ENCODE measurements at regions not wholly inside any gene's neighbourhood (a gene's known extent, or its start where the extent isn't known, plus 50 kb on each side); places are given as distances from the start of the nearest gene placed in this dataset.

DNA sequence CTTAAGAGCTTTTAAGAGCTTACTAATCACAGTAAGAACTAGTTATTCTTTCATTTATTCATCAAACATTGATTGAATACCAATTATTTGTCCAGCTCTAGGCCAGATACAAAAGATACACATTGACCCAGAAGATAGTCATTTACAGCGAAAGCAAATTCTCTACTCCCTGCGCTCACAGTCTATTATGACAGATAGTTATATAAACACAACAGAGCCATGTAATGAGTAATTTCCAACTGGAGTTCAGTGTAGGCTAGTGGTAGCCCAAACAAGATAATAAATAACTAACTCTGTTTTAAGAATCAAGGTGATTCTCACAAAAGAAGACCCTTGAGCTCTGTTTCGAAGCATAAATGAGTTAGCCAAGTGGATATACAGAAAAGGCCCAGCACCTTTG lies 397.8 kb upstream of the TLE4 start:
- Histone ChIP-seq H3K36me3 (no peaks in the 10 kb centered on the region), H3K9me3 (peaks cover 0 to 15% (median 0%) of the 10 kb centered on the region in 4 donors), H3K4me3 (no peak overlapping the region), H3K27me3 (no peaks in the 10 kb centered on the region), H3K4me1 (no peaks in the 10 kb centered on the region), H3K27ac (no peak overlapping the region)
- TF ChIP-seq POLR2A (IDR thresholded peaks at IDR 0.05) (no peak), EP300 (IDR thresholded peaks at IDR 0.05) (no peak)
- TF ChIP-seq, protein P1, sequence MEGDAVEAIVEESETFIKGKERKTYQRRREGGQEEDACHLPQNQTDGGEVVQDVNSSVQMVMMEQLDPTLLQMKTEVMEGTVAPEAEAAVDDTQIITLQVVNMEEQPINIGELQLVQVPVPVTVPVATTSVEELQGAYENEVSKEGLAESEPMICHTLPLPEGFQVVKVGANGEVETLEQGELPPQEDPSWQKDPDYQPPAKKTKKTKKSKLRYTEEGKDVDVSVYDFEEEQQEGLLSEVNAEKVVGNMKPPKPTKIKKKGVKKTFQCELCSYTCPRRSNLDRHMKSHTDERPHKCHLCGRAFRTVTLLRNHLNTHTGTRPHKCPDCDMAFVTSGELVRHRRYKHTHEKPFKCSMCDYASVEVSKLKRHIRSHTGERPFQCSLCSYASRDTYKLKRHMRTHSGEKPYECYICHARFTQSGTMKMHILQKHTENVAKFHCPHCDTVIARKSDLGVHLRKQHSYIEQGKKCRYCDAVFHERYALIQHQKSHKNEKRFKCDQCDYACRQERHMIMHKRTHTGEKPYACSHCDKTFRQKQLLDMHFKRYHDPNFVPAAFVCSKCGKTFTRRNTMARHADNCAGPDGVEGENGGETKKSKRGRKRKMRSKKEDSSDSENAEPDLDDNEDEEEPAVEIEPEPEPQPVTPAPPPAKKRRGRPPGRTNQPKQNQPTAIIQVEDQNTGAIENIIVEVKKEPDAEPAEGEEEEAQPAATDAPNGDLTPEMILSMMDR (IDR thresholded peaks at IDR 0.05): no peak
- WGBS, 2 donors: 96 to 97% methylated on average over 3 of the region's 3 CpGs
- DNase-seq (ENCODE audit: low spot score in 2 of 2): no peak

DNA sequence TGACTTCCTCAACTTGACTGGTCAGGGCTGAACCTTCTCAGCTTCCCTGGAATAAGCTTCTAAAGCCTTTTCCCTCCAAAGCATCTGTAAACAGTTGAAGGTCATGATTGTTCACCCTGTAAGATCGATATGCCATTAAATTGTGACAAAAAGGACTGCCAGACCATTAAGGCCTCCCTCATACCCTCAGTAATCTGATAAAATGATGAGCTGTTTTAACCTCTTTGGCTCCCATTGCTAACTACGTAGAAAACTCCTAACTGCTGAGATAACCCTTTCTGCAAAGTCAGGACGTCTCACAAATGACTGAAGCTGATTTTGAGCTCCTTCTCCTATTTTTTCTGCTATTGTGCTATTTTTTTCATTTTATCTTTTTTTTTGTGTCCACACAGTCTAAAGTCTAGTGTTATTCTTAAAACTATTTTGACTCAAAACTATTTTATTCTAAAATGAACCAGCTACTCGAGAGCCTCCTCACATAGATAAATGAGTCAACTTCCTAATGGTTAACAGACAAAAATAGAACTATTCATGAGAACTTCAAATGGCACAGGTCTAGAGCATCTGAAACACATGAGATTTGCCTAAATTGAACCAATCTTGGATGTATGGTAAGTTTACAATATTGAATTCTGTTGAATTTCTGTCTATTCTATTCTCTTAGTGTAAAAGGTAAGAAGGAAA lies 395.6 kb upstream of the TLE4 start:
- H3K27me3 ChIP-seq: no peaks in the 10 kb centered on the region
- 33 to 39% methylated on average over 4 of the region's 4 CpGs for WGBS, 2 donors
- no peak overlapping the region for H3K27ac ChIP-seq
- peaks cover 0 to 2% (median 0%) of the 10 kb centered on the region in 4 donors for H3K9me3 ChIP-seq
- H3K4me3 ChIP-seq: no peak overlapping the region
- TF ChIP-seq POLR2A (IDR thresholded peaks at IDR 0.05) (no peak), EP300 (IDR thresholded peaks at IDR 0.05) (no peak)
- TF ChIP-seq, protein P1 (IDR thresholded peaks at IDR 0.05): no peak
- H3K36me3 ChIP-seq: no peaks in the 10 kb centered on the region
- H3K4me1 ChIP-seq: no peaks in the 10 kb centered on the region
- DNase-seq (ENCODE audit: low spot score in 2 of 2): no peak

DNA sequence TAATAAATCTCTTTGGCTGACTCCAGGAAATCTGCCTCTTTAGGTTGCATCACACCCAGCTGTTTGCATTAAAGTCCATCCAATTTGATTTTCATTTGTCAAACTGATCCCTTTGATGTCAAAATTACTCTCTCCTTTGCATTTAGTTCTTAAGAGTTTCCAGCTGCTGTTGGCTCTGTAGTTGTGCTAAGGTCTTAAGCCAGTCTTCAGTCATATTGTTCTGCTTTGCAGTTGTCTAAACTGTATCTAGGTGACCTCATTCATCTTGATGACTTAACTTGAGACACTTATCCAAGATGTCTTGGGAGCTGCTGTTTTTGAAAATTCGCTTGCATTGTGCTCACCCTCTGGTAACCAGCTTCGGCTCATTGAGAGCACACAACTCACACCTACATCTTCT lies 386.9 kb upstream of the TLE4 start:
- Histone ChIP-seq H3K9me3 (no peaks in the 10 kb centered on the region), H3K36me3 (no peaks in the 10 kb centered on the region), H3K27me3 (no peaks in the 10 kb centered on the region), H3K4me1 (no peaks in the 10 kb centered on the region), H3K27ac (no peak overlapping the region), H3K4me3 (no peak overlapping the region)
- WGBS, 2 donors: 54 to 78% methylated on average over 2 of the region's 2 CpGs
- DNase-seq (ENCODE audit: low spot score in 2 of 2): no peak
- TF ChIP-seq POLR2A (IDR thresholded peaks at IDR 0.05) (no peak), EP300 (IDR thresholded peaks at IDR 0.05) (no peak)
- TF ChIP-seq, protein P1 (IDR thresholded peaks at IDR 0.05): no peak

DNA sequence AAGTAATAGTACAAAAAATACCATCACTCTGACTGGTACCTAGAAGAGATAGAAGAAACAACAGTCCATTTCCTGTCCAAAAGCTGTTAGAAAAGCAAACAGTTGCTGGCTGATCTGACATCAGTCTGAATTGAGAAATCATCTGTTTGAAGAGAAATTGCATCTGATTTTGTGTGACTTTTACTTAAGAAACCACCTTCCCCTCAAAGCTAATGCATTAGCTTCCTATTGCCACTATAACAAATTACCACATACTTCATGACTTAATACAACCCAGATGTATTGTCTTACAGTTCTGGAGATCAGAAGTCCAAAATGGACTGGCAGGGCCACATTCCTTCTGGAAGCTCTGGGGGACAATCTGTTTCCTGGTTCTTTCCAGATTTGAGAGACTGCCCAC lies 385.9 kb upstream of the TLE4 start:
- no peak for DNase-seq (ENCODE audit: low spot score in 2 of 2)
- TF ChIP-seq POLR2A (IDR thresholded peaks at IDR 0.05) (no peak), EP300 (IDR thresholded peaks at IDR 0.05) (no peak)
- TF ChIP-seq, protein P1 (IDR thresholded peaks at IDR 0.05): no peak
- no peaks in the 10 kb centered on the region for H3K36me3 ChIP-seq
- no peak overlapping the region for H3K27ac ChIP-seq
- no peaks in the 10 kb centered on the region for H3K27me3 ChIP-seq
- H3K4me1 ChIP-seq: no peaks in the 10 kb centered on the region
- H3K9me3 ChIP-seq: no peaks in the 10 kb centered on the region
- no peak overlapping the region for H3K4me3 ChIP-seq

DNA sequence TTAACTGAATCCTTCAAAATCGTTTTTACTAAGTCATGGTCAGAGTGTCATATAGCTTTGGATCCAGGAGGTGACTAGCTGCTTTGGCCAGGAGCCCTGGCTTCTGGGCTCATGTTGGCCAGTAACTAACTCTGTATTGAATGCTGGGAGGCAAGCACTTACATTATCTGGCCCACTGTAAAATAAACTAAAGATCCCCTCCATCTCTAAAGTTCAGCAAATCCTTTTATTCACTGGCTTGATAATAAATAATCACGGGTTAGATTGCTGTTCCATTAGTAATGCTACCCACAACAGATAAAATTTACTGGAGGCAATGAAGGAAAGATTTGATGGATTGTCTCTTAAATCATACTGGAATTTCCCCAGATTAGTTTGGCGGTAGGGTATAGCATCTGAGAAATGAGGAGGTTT lies 382.2 kb upstream of the TLE4 start:
- 70 to 78% methylated on average over 3 of the region's 3 CpGs for WGBS, 2 donors
- H3K27ac ChIP-seq: no peak overlapping the region
- no peak for DNase-seq (ENCODE audit: low spot score in 2 of 2)
- H3K27me3 ChIP-seq: no peaks in the 10 kb centered on the region
- H3K4me3 ChIP-seq: no peak overlapping the region
- no peaks in the 10 kb centered on the region for H3K9me3 ChIP-seq
- TF ChIP-seq, protein P1 (IDR thresholded peaks at IDR 0.05): no peak
- TF ChIP-seq EP300 (IDR thresholded peaks at IDR 0.05) (no peak), POLR2A (IDR thresholded peaks at IDR 0.05) (no peak)
- no peaks in the 10 kb centered on the region for H3K4me1 ChIP-seq
- H3K36me3 ChIP-seq: no peaks in the 10 kb centered on the region
